Right lobe of liver (tissue), 4 donors: ENCODE measurements at regions not wholly inside any gene's neighbourhood (a gene's known extent, or its start where the extent isn't known, plus 50 kb on each side); places are given as distances from the start of the nearest gene placed in this dataset.

Source experiments
- POLR2A ChIP-seq: fragments of 450-650 bp; IDR thresholded peaks from one replicate; pipeline ENCODE4 v1.6.1; 2017; ENCODE audit warnings: antibody characterized with exemption, mild to moderate bottlenecking
- TF ChIP-seq, protein P1 (sequence below), 4 donors: fragments of 200-600 bp in 3 of 4; fragments of 450-650 bp in 1 of 4; IDR thresholded peaks; one replicate each; pipeline versions ENCODE4 v1.5.1 to v1.8.0; 2016 to 2022; ENCODE audit warnings: antibody characterized with exemption in 4 of 4, mild to moderate bottlenecking in 2 of 4
- donor health status: DM: no; HTN: no; CAD: no.
- donor health status: DM: no; HTN: no; CAD: no.
- donor health status: DM: no; HTN: yes; CAD: no.

GRCh38 chr2:138185827-138186226, 221.6 kb downstream of the HNMT start:
- TF ChIP-seq, protein P1, sequence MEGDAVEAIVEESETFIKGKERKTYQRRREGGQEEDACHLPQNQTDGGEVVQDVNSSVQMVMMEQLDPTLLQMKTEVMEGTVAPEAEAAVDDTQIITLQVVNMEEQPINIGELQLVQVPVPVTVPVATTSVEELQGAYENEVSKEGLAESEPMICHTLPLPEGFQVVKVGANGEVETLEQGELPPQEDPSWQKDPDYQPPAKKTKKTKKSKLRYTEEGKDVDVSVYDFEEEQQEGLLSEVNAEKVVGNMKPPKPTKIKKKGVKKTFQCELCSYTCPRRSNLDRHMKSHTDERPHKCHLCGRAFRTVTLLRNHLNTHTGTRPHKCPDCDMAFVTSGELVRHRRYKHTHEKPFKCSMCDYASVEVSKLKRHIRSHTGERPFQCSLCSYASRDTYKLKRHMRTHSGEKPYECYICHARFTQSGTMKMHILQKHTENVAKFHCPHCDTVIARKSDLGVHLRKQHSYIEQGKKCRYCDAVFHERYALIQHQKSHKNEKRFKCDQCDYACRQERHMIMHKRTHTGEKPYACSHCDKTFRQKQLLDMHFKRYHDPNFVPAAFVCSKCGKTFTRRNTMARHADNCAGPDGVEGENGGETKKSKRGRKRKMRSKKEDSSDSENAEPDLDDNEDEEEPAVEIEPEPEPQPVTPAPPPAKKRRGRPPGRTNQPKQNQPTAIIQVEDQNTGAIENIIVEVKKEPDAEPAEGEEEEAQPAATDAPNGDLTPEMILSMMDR (IDR thresholded peaks at IDR 0.05), result no peak
- TF ChIP-seq POLR2A, result no peak
